ENCODE measurements at regions not wholly inside any gene's neighbourhood (a gene's known extent, or its start where the extent isn't known, plus 50 kb on each side); places are given as distances from the start of the nearest gene placed in this dataset.

DNA sequence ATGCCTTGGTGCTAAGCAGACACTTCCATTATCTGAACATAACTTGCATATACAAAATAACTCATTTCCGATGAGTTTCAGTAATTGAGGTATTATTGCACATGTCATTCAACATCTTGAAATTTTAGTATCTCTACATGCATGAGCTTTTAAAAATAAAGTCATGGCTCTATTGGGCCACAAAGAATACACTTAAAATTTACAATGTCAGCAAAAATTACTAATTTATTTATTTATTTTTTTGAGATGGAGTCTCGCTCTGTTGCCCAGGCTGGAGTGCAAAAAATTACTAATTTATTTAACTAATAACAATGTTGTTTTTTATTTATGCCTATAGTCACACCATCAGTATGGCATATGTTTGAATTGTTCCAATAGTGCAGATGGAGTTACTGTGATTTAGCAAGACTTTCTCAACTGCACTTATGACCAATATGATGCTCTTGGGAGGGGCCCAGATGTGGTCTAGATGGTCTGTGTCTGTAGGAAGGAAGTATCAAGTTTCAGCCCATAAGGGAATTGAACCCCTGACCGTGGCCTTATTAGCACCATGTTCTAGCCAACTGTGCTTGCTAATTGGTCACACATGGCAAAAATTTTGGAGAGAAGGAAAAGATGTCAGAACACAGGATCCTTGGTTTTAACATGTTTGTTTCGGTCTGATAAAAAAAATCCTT lies 370.7 kb upstream of the TSHZ2 start:
- TF ChIP-seq FOXP2 (optimal IDR thresholded peaks at IDR 0.05; ENCODE audit: control extremely low read depth, extremely low read length, insufficient read depth) (no peak), POLR2AphosphoS5 (IDR thresholded peaks at IDR 0.05; ENCODE audit: borderline replicate concordance, low read depth, low read length) (no peak)

All from SK-N-MC (cell line).